ENCODE measurements at regions not wholly inside any gene's neighbourhood (a gene's known extent, or its start where the extent isn't known, plus 50 kb on each side); places are given as distances from the start of the nearest gene placed in this dataset.

- DNase-seq (ENCODE audit: extremely low read depth, low read depth), result no peak
- no peak for TF ChIP-seq CTCF (IDR thresholded peaks at IDR 0.05; ENCODE audit: low read depth, low read length)
Observed at GRCh38 chr6:44665683-44666082, 278.2 kb downstream of the CDC5L start.

DNA sequence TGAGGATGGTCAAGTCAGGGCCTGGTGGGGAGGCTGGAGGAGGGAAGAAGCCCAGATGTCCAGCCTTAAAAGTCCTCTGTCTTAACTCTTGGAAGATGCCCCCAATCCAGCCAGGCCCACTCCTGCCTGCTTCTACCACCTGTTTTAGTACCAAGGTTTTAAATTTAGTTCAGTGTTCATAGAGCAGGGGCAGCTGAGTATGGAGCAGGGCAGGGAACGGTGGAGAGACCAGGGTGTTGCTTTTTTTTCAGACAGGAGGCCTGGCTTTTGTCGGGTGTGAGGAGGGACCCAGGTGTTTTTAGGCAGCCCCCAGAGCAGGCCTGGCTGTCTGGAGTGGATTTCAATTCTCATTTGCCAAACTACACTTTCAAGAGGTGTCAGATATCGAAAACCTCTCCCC, 278.8 kb downstream of the CDC5L start:
- no peak for TF ChIP-seq CTCF (IDR thresholded peaks at IDR 0.05; ENCODE audit: low read depth, low read length)
- no peak for DNase-seq (ENCODE audit: extremely low read depth, low read depth)

- DNase-seq (ENCODE audit: extremely low read depth, low read depth), result peak; percentile 51
Observed at GRCh38 chr6:44667226-44667625, 279.7 kb downstream of the CDC5L start.

GRCh38 chr6:44667668-44668390, 280.3 kb downstream of the CDC5L start:
- TF ChIP-seq CTCF (IDR thresholded peaks at IDR 0.05; ENCODE audit: low read depth, low read length), result peak; percentile 33
- no peak for DNase-seq (ENCODE audit: extremely low read depth, low read depth)

More at GRCh38 chr6:44667226-44667625, 279.7 kb downstream of the CDC5L start:
- TF ChIP-seq CTCF (IDR thresholded peaks at IDR 0.05; ENCODE audit: low read depth, low read length), result no peak

DNA sequence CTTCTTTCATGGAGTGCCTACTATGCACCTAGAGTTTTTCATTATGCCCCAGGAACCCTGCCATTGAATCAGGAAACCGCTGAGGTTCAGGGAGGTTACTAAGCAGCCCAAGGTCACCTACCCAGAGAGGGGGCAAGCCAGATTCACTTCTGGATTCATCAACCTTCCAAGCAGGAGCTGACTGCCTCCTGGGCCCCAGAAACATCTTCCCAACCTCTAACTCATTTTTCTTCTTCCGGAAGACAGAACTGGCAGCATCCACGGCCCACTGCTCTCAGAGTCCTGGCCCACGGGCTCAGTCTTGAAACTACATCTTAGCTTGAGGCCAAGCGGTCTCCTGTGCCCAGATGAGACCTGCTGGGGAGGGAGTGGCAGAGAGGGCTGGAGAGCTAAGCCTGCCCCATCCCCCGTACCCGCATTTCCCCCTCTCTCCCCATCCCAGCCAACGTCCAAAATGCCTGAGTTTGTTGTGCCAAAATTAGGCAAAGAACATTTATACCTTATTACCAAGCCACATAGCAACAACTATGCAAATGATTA, 281.0 kb downstream of the CDC5L start:
- no peak for TF ChIP-seq CTCF (IDR thresholded peaks at IDR 0.05; ENCODE audit: low read depth, low read length)
- no peak for DNase-seq (ENCODE audit: extremely low read depth, low read depth)

GRCh38 chr6:44668976-44669934, 281.7 kb downstream of the CDC5L start:
- no peak for TF ChIP-seq CTCF (IDR thresholded peaks at IDR 0.05; ENCODE audit: low read depth, low read length)
- DNase-seq (ENCODE audit: extremely low read depth, low read depth), result no peak

- no peak for TF ChIP-seq CTCF (IDR thresholded peaks at IDR 0.05; ENCODE audit: low read depth, low read length)
- no peak for DNase-seq (ENCODE audit: extremely low read depth, low read depth)
Observed at GRCh38 chr6:44670146-44670545, 282.6 kb downstream of the CDC5L start.
